ENCODE measurements at regions not wholly inside any gene's neighbourhood (a gene's known extent, or its start where the extent isn't known, plus 50 kb on each side); places are given as distances from the start of the nearest gene placed in this dataset.

DNA sequence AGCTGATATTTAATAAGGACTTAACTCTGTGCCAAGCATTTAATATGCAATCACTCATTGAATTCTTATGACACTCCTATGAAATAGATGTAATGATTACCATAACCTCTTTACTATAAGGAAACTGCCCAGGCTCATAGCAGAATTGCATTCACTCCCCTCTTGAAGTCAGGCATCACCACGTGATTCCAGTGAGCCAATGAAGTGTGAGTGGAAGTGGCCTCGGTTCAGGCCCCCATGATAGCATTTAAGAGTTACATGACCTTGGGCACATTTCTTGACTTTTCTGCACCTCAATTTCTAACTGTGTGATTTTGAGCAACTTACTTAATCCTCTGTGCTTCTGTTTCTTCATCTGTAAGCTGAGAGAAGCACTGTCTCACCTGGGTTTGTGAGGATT is 62.8 kb upstream of the CLDN18 start:
- Histone ChIP-seq H3K27ac (ENCODE audit: low read length) (no peak overlapping the region), H3K27me3 (ENCODE audit: control insufficient read depth, insufficient read depth, low read length) (no peaks in the 10 kb centered on the region), H3K9me3 (ENCODE audit: control insufficient read depth, insufficient read depth, low read length) (no peaks in the 10 kb centered on the region), H3K4me3 (ENCODE audit: low read length) (no peak overlapping the region), H3K36me3 (ENCODE audit: control insufficient read depth, insufficient read depth, low read length) (no peaks in the 10 kb centered on the region), H3K4me1 (ENCODE audit: control insufficient read depth, insufficient read depth, low read length) (no peaks in the 10 kb centered on the region)
- no peaks in the 10 kb centered on the region for H3K36me3 Mint-ChIP-seq
- WGBS (ENCODE audit: insufficient coverage), result 64% methylated on average over 2 of the region's 2 CpGs
- no peak overlapping the region for H3K4me3 Mint-ChIP-seq
- H3K27me3 Mint-ChIP-seq (ENCODE audit: low read depth in 2 of 2), result peaks cover 0 to 4% of the 10 kb centered on the region in 2 donors
- DNase-seq (no peak), ATAC-seq (no peak)
- intact Hi-C loops (cut with micrococcal nuclease), result loop anchor here (10.0 kb wide), 2 partner anchors 842 to 1872 kb away; no protein-coding TSS in a partner anchor
- no peaks in the 10 kb centered on the region for H3K4me1 Mint-ChIP-seq
- TF ChIP-seq, protein P1, sequence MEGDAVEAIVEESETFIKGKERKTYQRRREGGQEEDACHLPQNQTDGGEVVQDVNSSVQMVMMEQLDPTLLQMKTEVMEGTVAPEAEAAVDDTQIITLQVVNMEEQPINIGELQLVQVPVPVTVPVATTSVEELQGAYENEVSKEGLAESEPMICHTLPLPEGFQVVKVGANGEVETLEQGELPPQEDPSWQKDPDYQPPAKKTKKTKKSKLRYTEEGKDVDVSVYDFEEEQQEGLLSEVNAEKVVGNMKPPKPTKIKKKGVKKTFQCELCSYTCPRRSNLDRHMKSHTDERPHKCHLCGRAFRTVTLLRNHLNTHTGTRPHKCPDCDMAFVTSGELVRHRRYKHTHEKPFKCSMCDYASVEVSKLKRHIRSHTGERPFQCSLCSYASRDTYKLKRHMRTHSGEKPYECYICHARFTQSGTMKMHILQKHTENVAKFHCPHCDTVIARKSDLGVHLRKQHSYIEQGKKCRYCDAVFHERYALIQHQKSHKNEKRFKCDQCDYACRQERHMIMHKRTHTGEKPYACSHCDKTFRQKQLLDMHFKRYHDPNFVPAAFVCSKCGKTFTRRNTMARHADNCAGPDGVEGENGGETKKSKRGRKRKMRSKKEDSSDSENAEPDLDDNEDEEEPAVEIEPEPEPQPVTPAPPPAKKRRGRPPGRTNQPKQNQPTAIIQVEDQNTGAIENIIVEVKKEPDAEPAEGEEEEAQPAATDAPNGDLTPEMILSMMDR (IDR thresholded peaks at IDR 0.05), result no peak
- no peak overlapping the region for H3K27ac Mint-ChIP-seq
- no peaks in the 10 kb centered on the region for H3K9me3 Mint-ChIP-seq

DNA sequence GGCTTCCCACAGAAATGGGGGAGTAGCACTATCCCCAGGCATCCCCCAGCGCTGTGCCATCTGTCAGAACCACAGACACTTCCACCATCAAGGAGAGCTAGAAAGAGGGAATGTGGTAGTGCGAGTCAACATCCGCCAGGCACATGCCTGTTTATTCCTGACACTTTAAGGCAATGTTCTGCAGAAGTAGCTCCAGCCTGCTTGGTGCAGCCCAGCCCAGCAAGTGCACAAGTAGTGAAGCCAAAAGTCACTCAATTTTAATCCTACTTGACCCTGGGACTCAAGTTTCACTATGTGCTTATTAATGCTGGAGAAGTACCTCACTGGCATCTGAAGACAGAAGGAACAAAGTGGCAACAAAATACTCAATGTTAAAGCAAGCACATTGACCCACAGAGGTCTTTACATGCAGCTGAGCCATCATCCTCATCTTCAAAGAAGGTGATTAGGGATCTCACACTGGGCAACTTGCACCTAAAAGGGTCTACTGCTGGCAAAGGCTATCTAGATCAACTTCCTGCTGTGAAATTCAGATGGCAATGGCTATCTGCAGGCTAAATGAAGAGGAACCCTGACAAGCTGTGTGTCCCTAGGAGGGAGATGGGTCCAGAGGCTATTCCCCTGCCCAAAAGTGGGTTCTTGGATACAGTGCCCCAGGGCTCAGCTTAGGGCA is 61.4 kb upstream of the CLDN18 start:
- Histone ChIP-seq H3K9me3 (ENCODE audit: control insufficient read depth, insufficient read depth, low read length) (no peaks in the 10 kb centered on the region), H3K4me3 (ENCODE audit: low read length) (no peak overlapping the region), H3K4me1 (ENCODE audit: control insufficient read depth, insufficient read depth, low read length) (no peaks in the 10 kb centered on the region), H3K36me3 (ENCODE audit: control insufficient read depth, insufficient read depth, low read length) (no peaks in the 10 kb centered on the region), H3K27me3 (ENCODE audit: control insufficient read depth, insufficient read depth, low read length) (no peaks in the 10 kb centered on the region), H3K27ac (ENCODE audit: low read length) (no peak overlapping the region)
- no peaks in the 10 kb centered on the region for H3K4me1 Mint-ChIP-seq
- TF ChIP-seq, protein P1 (IDR thresholded peaks at IDR 0.05), result no peak
- H3K27me3 Mint-ChIP-seq (ENCODE audit: low read depth in 2 of 2), result peaks cover 0 to 4% of the 10 kb centered on the region in 2 donors
- WGBS (ENCODE audit: insufficient coverage), result 58% methylated on average over 3 of the region's 3 CpGs
- no peak overlapping the region for H3K27ac Mint-ChIP-seq
- H3K4me3 Mint-ChIP-seq, result no peak overlapping the region
- intact Hi-C loops (cut with micrococcal nuclease), result loop anchor here (10.0 kb wide), 2 partner anchors 844 to 1874 kb away; no protein-coding TSS in a partner anchor
- no peaks in the 10 kb centered on the region for H3K9me3 Mint-ChIP-seq
- ATAC-seq (no peak), DNase-seq (no peak)
- H3K36me3 Mint-ChIP-seq, result no peaks in the 10 kb centered on the region

DNA sequence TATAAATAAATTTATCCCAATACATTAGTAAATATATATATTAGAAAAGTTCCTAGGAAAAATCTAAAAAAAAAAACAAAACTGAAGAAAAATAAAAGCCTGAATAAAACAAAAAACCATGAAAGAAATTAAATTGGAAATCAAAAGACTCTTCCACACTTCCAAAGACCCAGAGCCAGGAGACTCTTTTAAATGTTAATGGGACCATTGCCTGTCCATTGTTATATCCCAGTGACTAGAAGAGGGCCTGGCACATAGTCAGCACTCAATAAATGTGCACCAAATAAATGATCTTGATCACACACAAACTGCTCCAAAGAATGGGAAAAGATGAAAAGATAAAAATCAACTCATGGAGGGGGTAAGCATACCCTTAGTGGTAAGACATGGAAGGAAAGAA is 51.3 kb upstream of the CLDN18 start:
- no peaks in the 10 kb centered on the region for H3K36me3 ChIP-seq (ENCODE audit: control insufficient read depth, insufficient read depth, low read length)
- H3K27me3 Mint-ChIP-seq (ENCODE audit: low read depth in 2 of 2), result peaks cover 0 to 15% of the 10 kb centered on the region in 2 donors
- no peak overlapping the region for H3K27ac Mint-ChIP-seq
- H3K36me3 Mint-ChIP-seq, result no peaks in the 10 kb centered on the region
- H3K9me3 ChIP-seq (ENCODE audit: control insufficient read depth, insufficient read depth, low read length), result no peaks in the 10 kb centered on the region
- H3K27me3 ChIP-seq (ENCODE audit: control insufficient read depth, insufficient read depth, low read length), result no peaks in the 10 kb centered on the region
- TF ChIP-seq, protein P1 (IDR thresholded peaks at IDR 0.05), result no peak
- no peaks in the 10 kb centered on the region for H3K4me1 Mint-ChIP-seq
- DNase-seq (no peak), ATAC-seq (no peak)
- no peak overlapping the region for H3K27ac ChIP-seq (ENCODE audit: low read length)
- no peaks in the 10 kb centered on the region for H3K4me1 ChIP-seq (ENCODE audit: control insufficient read depth, insufficient read depth, low read length)
- intact Hi-C loops (cut with micrococcal nuclease), result no loop called here
- no peak overlapping the region for H3K4me3 ChIP-seq (ENCODE audit: low read length)
- peaks cover 8 to 9% of the 10 kb centered on the region in 2 donors for H3K9me3 Mint-ChIP-seq
- no peak overlapping the region for H3K4me3 Mint-ChIP-seq
